AG04449 (cell line): ENCODE measurements at regions not wholly inside any gene's neighbourhood (a gene's known extent, or its start where the extent isn't known, plus 50 kb on each side); places are given as distances from the start of the nearest gene placed in this dataset.
A peak's percentile ranks its signal among the peaks of the same experiment; 100 is the strongest.

Source experiments
- CTCF ChIA-PET: fragments of 350-600 bp; formaldehyde crosslinking; extraction: SDS; loops from one replicate; lab custom pipeline; 2021; ENCODE audit warnings: antibody characterized with exemption; lab: Yijun Ruan, JAX
- POLR2A ChIA-PET: fragments of 400-600, 350-600 bp; formaldehyde crosslinking; extraction: SDS; loops from one replicate; lab custom pipeline; 2020; ENCODE audit warnings: antibody characterized with exemption, inconsistent platforms; lab: Yijun Ruan, JAX
- DNase-seq: peaks from one replicate; pipeline ENCODE4 v3.0.0-alpha.2; 2010; ENCODE audit warnings: low read depth, low spot score
- H3K4me3 ChIP-seq: 2 replicates; pipeline ENCODE4 v1.5.1; 2011; ENCODE audit warnings: low read depth, mild to moderate bottlenecking, control low read depth, low read length
- CTCF ChIP-seq: IDR thresholded peaks from one replicate; pipeline ENCODE4 v1.5.1; 2011; ENCODE audit warnings: mild to moderate bottlenecking, moderate library complexity, low read length, control low read depth, inconsistent platforms; ENCODE audit not compliant: insufficient read depth; ENCODE audit errors: missing control alignments

GRCh38 chr10:43870968-43871439 lies 222.3 kb upstream of the ZNF32 start:
- DNase-seq, result no peak
- POLR2A ChIA-PET, result no interaction called here
- CTCF ChIA-PET, result no interaction called here
- no peak overlapping the region for H3K4me3 ChIP-seq
- TF ChIP-seq CTCF, result no peak

- ChIA-PET POLR2A (no interaction called here), CTCF (no interaction called here)
- H3K4me3 ChIP-seq, result peak overlapping the region; percentile 53
- DNase-seq, result no peak
- TF ChIP-seq CTCF, result no peak
Observed at GRCh38 chr10:43869669-43870322, 221.1 kb upstream of the ZNF32 start.

DNA sequence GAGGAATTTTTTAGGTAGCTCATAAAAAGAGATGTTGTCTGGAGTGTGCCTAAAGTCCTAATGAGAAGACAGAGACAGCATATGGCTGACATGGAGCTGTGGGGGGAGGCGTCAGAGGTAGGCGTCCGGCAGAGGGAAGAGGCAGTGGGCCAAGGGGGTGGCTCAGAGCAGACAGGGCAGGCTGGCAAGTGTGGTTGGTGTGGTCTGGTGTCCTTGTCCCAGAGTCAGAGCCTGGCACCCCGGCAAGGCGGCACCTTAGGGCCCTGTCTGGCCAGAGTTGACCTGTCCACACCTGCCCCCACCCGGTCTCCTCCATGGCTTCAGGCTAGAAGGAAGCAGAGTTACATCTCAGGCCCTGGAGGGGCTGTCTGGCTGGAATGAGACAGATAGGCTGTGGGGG lies 220.3 kb upstream of the ZNF32 start:
- DNase-seq, result no peak
- peak overlapping the region; percentile 53 for H3K4me3 ChIP-seq
- TF ChIP-seq CTCF, result no peak
- ChIA-PET CTCF (interaction anchor here (1.0 to 2.3 kb wide), 3 partner anchors 13 to 179 kb away, joined by 3 to 10 read pairs (median 3); no protein-coding TSS in a partner anchor), POLR2A (no interaction called here)

- no peak for TF ChIP-seq CTCF
Observed at GRCh38 chr10:43867667-43868565, 219.2 kb upstream of the ZNF32 start.

GRCh38 chr10:43867113-43867512 lies 218.4 kb upstream of the ZNF32 start:
- no peak overlapping the region for H3K4me3 ChIP-seq
- ChIA-PET POLR2A (interaction anchor here (0.9 to 1.4 kb wide), 3 partner anchors 23 to 59 kb away, joined by 3 to 4 read pairs (median 3); no protein-coding TSS in a partner anchor), CTCF (interaction anchor here (1.1 to 2.3 kb wide), 4 partner anchors 14 to 185 kb away, joined by 3 to 10 read pairs (median 4); no protein-coding TSS in a partner anchor)
- TF ChIP-seq CTCF, result no peak
- no peak for DNase-seq

More at GRCh38 chr10:43867667-43868565, 219.2 kb upstream of the ZNF32 start:
- ChIA-PET POLR2A (interaction anchor here (0.9 to 1.4 kb wide), 4 partner anchors 22 to 185 kb away, joined by 3 to 4 read pairs (median 3); no protein-coding TSS in a partner anchor), CTCF (interaction anchor here (0.6 to 2.3 kb wide), 8 partner anchors 14 to 443 kb away, joined by 3 to 10 read pairs (median 3); no protein-coding TSS in a partner anchor)
- H3K4me3 ChIP-seq, result peak overlapping the region; percentile 53
- peak; percentile 71 for DNase-seq
